ENCODE measurements at regions not wholly inside any gene's neighbourhood (a gene's known extent, or its start where the extent isn't known, plus 50 kb on each side); places are given as distances from the start of the nearest gene placed in this dataset.

DNA sequence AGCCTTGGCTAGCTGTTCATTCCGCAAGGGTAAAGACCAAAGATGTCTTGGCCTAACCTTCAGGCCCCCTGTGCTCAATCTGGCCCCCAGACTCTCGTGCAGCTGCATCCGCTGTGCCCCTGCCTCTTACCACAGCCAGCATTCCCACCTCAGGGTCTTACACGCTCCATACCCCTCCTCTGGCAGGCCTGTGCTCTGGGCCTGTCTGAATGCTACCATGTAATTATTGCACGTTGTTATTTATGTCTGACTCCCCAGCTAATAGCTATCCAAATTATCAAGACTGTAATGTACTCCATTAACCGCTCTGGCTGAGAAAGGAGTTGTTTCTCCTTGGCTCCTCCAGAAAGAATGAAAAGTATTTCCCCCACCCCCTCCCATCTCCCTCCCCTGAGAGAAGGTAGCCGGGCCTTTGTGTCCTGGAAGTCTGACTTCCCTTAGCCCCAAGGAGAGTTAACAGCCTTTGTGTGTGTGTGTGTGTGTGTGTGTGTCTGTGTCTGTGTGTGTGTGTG is 54.5 kb upstream of the UBE2E1 start:
- Mint-ChIP-seq H3K4me1 (peaks cover 14 to 23% of the 10 kb centered on the region in 2 donors), H3K9me3 (no peaks in the 10 kb centered on the region), H3K27ac (no peak overlapping the region), H3K27me3 (no peaks in the 10 kb centered on the region), H3K4me3 (no peak overlapping the region), H3K36me3 (no peaks in the 10 kb centered on the region)
- no peak for DNase-seq
- ATAC-seq (replicated peaks) = no peak

DNA sequence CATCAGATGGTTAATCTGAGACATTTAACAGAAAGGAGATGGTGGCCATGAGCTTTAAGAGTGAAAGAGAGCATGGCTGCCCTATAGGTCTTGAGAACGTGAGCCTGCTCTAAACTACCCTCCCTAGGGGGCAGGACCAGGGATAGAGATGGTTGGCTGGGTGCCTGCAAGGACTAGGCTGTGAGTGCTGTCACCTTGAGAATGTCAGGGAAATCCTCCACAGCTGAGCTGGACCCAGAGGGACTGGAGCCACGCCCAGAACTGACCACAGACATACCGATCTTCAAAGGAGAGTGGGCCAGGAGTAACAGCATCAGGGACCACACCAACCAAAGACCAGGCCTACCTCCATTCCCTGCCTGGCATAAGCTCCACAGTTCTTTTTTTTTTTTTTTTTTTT is 53.6 kb upstream of the UBE2E1 start:
- peaks cover 14 to 23% of the 10 kb centered on the region in 2 donors for H3K4me1 Mint-ChIP-seq
- no peaks in the 10 kb centered on the region for H3K36me3 Mint-ChIP-seq
- no peak overlapping the region for H3K4me3 Mint-ChIP-seq
- no peaks in the 10 kb centered on the region for H3K27me3 Mint-ChIP-seq
- ATAC-seq (replicated peaks) (no peak), DNase-seq (no peak)
- H3K9me3 Mint-ChIP-seq = no peaks in the 10 kb centered on the region
- H3K27ac Mint-ChIP-seq = no peak overlapping the region

DNA sequence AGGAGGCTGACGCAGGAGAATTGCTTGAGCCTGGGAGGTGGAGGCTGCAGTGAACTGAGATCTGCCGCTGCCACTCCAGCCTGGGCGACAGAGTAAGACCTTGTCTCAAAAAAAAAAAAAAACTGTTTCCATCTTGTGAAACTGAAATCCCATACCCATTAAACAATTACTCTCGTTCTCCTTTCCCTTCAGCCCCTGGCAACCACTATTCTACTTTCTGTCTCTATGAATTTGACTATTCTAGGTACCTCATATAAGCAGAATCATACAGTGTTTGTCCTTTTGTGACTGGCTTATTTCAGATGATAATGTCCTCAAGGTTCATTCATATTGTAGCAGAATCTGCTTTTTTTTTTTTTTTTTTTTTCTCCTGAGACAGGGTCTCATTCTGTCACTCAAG is 51.5 kb upstream of the UBE2E1 start:
- H3K27me3 Mint-ChIP-seq = no peaks in the 10 kb centered on the region
- DNase-seq (no peak), ATAC-seq (replicated peaks) (no peak)
- H3K27ac Mint-ChIP-seq = no peak overlapping the region
- peaks cover 8% of the 10 kb centered on the region in 2 donors for H3K4me1 Mint-ChIP-seq
- no peaks in the 10 kb centered on the region for H3K9me3 Mint-ChIP-seq
- no peaks in the 10 kb centered on the region for H3K36me3 Mint-ChIP-seq
- H3K4me3 Mint-ChIP-seq = no peak overlapping the region

Data from stimulated activated naive B cell treated with anti-CD40 and anti-IgM and Interleukin-4, amounts not matched to agents 10 μg/mL and 1 μg/mL and 100 μg/mL, for 72 hours (primary cell).